Breast epithelium (tissue), 3 donors: ENCODE measurements at regions not wholly inside any gene's neighbourhood (a gene's known extent, or its start where the extent isn't known, plus 50 kb on each side); places are given as distances from the start of the nearest gene placed in this dataset.

Source experiments
- POLR2A ChIP-seq: fragments of 450-650 bp; IDR thresholded peaks from one replicate; pipeline ENCODE4 v1.6.1; 2016; ENCODE audit warnings: antibody characterized with exemption, mild to moderate bottlenecking, moderate library complexity
- TF ChIP-seq, protein P1 (sequence below), 3 donors: fragments of 450-650 bp; IDR thresholded peaks; one replicate each; pipeline ENCODE4 v1.5.1; 2016 to 2017; ENCODE audit warnings: antibody characterized with exemption in 3 of 3, mild to moderate bottlenecking in 3 of 3, moderate library complexity in 3 of 3

- TF ChIP-seq, protein P1, sequence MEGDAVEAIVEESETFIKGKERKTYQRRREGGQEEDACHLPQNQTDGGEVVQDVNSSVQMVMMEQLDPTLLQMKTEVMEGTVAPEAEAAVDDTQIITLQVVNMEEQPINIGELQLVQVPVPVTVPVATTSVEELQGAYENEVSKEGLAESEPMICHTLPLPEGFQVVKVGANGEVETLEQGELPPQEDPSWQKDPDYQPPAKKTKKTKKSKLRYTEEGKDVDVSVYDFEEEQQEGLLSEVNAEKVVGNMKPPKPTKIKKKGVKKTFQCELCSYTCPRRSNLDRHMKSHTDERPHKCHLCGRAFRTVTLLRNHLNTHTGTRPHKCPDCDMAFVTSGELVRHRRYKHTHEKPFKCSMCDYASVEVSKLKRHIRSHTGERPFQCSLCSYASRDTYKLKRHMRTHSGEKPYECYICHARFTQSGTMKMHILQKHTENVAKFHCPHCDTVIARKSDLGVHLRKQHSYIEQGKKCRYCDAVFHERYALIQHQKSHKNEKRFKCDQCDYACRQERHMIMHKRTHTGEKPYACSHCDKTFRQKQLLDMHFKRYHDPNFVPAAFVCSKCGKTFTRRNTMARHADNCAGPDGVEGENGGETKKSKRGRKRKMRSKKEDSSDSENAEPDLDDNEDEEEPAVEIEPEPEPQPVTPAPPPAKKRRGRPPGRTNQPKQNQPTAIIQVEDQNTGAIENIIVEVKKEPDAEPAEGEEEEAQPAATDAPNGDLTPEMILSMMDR (IDR thresholded peaks at IDR 0.05), result no peak
- TF ChIP-seq POLR2A, result no peak
Observed at GRCh38 chr17:34164837-34165236, 90.2 kb upstream of the CCL2 start.
